ENCODE measurements at regions not wholly inside any gene's neighbourhood (a gene's known extent, or its start where the extent isn't known, plus 50 kb on each side); places are given as distances from the start of the nearest gene placed in this dataset.

GRCh38 chr2:21382701-21383520, 259.1 kb downstream of the TDRD15 start:
- TF ChIP-seq SIN3A (IDR thresholded peaks at IDR 0.05; ENCODE audit: borderline replicate concordance, insufficient read depth, low read length): no peak
- no peak for TF ChIP-seq TAF1 (IDR thresholded peaks at IDR 0.05; ENCODE audit: borderline replicate concordance, insufficient read depth, low read length)
- no peak for TF ChIP-seq FOXP2 (optimal IDR thresholded peaks at IDR 0.05; ENCODE audit: borderline replicate concordance, extremely low read depth, extremely low read length, insufficient read depth)
- no peak for TF ChIP-seq POLR2AphosphoS5 (IDR thresholded peaks at IDR 0.05; ENCODE audit: low read depth, low read length)
- no peak for TF ChIP-seq REST (IDR thresholded peaks at IDR 0.05; ENCODE audit: insufficient read depth in 1 of 2, low read depth in 2 of 2, low read length in 2 of 2)

GRCh38 chr2:21386666-21387065, 262.9 kb downstream of the TDRD15 start:
- TF ChIP-seq TAF1 (IDR thresholded peaks at IDR 0.05; ENCODE audit: borderline replicate concordance, insufficient read depth, low read length): no peak
- TF ChIP-seq SIN3A (IDR thresholded peaks at IDR 0.05; ENCODE audit: borderline replicate concordance, insufficient read depth, low read length): no peak
- TF ChIP-seq REST (IDR thresholded peaks at IDR 0.05; ENCODE audit: insufficient read depth in 1 of 2, low read depth in 2 of 2, low read length in 2 of 2): no peak
- no peak for TF ChIP-seq POLR2AphosphoS5 (IDR thresholded peaks at IDR 0.05; ENCODE audit: low read depth, low read length)
- no peak for TF ChIP-seq FOXP2 (optimal IDR thresholded peaks at IDR 0.05; ENCODE audit: borderline replicate concordance, extremely low read depth, extremely low read length, insufficient read depth)

- TF ChIP-seq REST (IDR thresholded peaks at IDR 0.05; ENCODE audit: insufficient read depth in 1 of 2, low read depth in 2 of 2, low read length in 2 of 2): no peak
- TF ChIP-seq SIN3A (IDR thresholded peaks at IDR 0.05; ENCODE audit: borderline replicate concordance, insufficient read depth, low read length): no peak
- TF ChIP-seq POLR2AphosphoS5 (IDR thresholded peaks at IDR 0.05; ENCODE audit: low read depth, low read length): no peak
Observed at GRCh38 chr2:21392649-21393048, 268.9 kb downstream of the TDRD15 start.

- no peak for TF ChIP-seq FOXP2 (optimal IDR thresholded peaks at IDR 0.05; ENCODE audit: borderline replicate concordance, extremely low read depth, extremely low read length, insufficient read depth)
- TF ChIP-seq POLR2AphosphoS5 (IDR thresholded peaks at IDR 0.05; ENCODE audit: low read depth, low read length): no peak
- TF ChIP-seq SIN3A (IDR thresholded peaks at IDR 0.05; ENCODE audit: borderline replicate concordance, insufficient read depth, low read length): no peak
- TF ChIP-seq TAF1 (IDR thresholded peaks at IDR 0.05; ENCODE audit: borderline replicate concordance, insufficient read depth, low read length): no peak
- no peak for TF ChIP-seq REST (IDR thresholded peaks at IDR 0.05; ENCODE audit: insufficient read depth in 1 of 2, low read depth in 2 of 2, low read length in 2 of 2)
Observed at GRCh38 chr2:21393173-21393572, 269.4 kb downstream of the TDRD15 start.

Data from PFSK-1 (cell line).